ENCODE measurements at regions not wholly inside any gene's neighbourhood (a gene's known extent, or its start where the extent isn't known, plus 50 kb on each side); places are given as distances from the start of the nearest gene placed in this dataset.

- TF ChIP-seq STAT1 (IDR thresholded peaks at IDR 0.05; ENCODE audit: unreplicated experiment) (no peak), ETS1 (IDR thresholded peaks at IDR 0.05) (no peak), REST (IDR thresholded peaks at IDR 0.05; ENCODE audit: unreplicated experiment) (no peak), ZNF331 (CRISPR knock-in tag; IDR thresholded peaks at IDR 0.05; ENCODE audit: low read depth) (no peak), POLR2AphosphoS5 (IDR thresholded peaks at IDR 0.05; ENCODE audit: low read depth) (no peak), ZNF462 (CRISPR knock-in tag; IDR thresholded peaks at IDR 0.05) (no peak), EZH2phosphoT487 (IDR thresholded peaks at IDR 0.05; ENCODE audit: unreplicated experiment) (no peak), JUNB (IDR thresholded peaks at IDR 0.05; ENCODE audit: unreplicated experiment) (no peak), ZNF114 (CRISPR knock-in tag; IDR thresholded peaks at IDR 0.05) (no peak)
- ATAC-seq (no peak), DNase-seq (ENCODE audit: low spot score) (no peak)
- no peaks in the 10 kb centered on the region for H3K36me3 ChIP-seq (ENCODE audit: insufficient read depth)
- Mint-ChIP-seq H3K9me3 (no peaks in the 10 kb centered on the region), H3K4me3 (no peak overlapping the region), H3K4me1 (peaks cover 11% of the 10 kb centered on the region), H3K36me3 (ENCODE audit: low read depth) (no peaks in the 10 kb centered on the region), H3K27me3 (ENCODE audit: insufficient read depth, low read depth, poor library complexity) (peaks cover 3% of the 10 kb centered on the region), H3K27ac (no peak overlapping the region)
- no peaks in the 10 kb centered on the region for H4K20me1 ChIP-seq (replicated peaks; ENCODE audit: insufficient read depth)
- peaks cover 6% of the 10 kb centered on the region for H3K4me1 ChIP-seq (ENCODE audit: insufficient read depth)
- H3K79me2 ChIP-seq (replicated peaks; ENCODE audit: insufficient read depth) = no peaks in the 10 kb centered on the region
- no peak overlapping the region for H2AFZ ChIP-seq
- no peak overlapping the region for H3K4me3 ChIP-seq
- no peak overlapping the region for H3K27ac ChIP-seq (ENCODE audit: low read depth)
- peaks cover 27% of the 10 kb centered on the region for H3K9me2 ChIP-seq (ENCODE audit: insufficient read depth)
- H3K27me3 ChIP-seq (ENCODE audit: insufficient read depth) = no peaks in the 10 kb centered on the region
- H3F3A ChIP-seq (replicated peaks; ENCODE audit: low read depth) = no peaks in the 10 kb centered on the region
- H3K4me2 ChIP-seq = no peak overlapping the region
These were observed 144.4 kb upstream of the RARB start for GRCh38 chr3:25283613-25284012.
